ENCODE measurements at regions not wholly inside any gene's neighbourhood (a gene's known extent, or its start where the extent isn't known, plus 50 kb on each side); places are given as distances from the start of the nearest gene placed in this dataset.

- no peak for DNase-seq (ENCODE audit: low spot score)
These were observed 88.8 kb downstream of the BOD1 start for GRCh38 chr5:173527671-173528070.

- DNase-seq (ENCODE audit: low spot score), result no peak
These were observed 92.3 kb downstream of the BOD1 start for GRCh38 chr5:173524136-173524535.

- DNase-seq (ENCODE audit: low spot score), result no peak
These were observed 93.1 kb downstream of the BOD1 start for GRCh38 chr5:173523388-173523787.

- no peak for DNase-seq (ENCODE audit: low spot score)
These were observed 93.9 kb downstream of the BOD1 start for GRCh38 chr5:173522518-173522917.

- DNase-seq (ENCODE audit: low spot score), result no peak
These were observed 97.6 kb downstream of the BOD1 start for GRCh38 chr5:173518856-173519255.

GRCh38 chr5:173517648-173518047, 98.8 kb downstream of the BOD1 start:
- DNase-seq (ENCODE audit: low spot score), result no peak

GRCh38 chr5:173515526-173515925, 100.9 kb downstream of the BOD1 start:
- no peak for DNase-seq (ENCODE audit: low spot score)

GRCh38 chr5:173514661-173515060, 101.8 kb downstream of the BOD1 start:
- no peak for DNase-seq (ENCODE audit: low spot score)

GRCh38 chr5:173513521-173513991, 102.9 kb downstream of the BOD1 start:
- no peak for DNase-seq (ENCODE audit: low spot score)

GRCh38 chr5:173512637-173513435, 103.6 kb downstream of the BOD1 start:
- DNase-seq (ENCODE audit: low spot score), result no peak

- DNase-seq (ENCODE audit: low spot score), result no peak
These were observed 107.4 kb downstream of the BOD1 start for GRCh38 chr5:173509060-173509459.

- DNase-seq (ENCODE audit: low spot score), result no peak
These were observed 109.3 kb downstream of the BOD1 start for GRCh38 chr5:173507171-173507570.

- no peak for DNase-seq (ENCODE audit: low spot score)
These were observed 110.8 kb downstream of the BOD1 start for GRCh38 chr5:173505634-173506033.

GRCh38 chr5:173501922-173502321, 114.5 kb downstream of the BOD1 start:
- DNase-seq (ENCODE audit: low spot score), result no peak

GRCh38 chr5:173501271-173501670, 115.2 kb downstream of the BOD1 start:
- DNase-seq (ENCODE audit: low spot score), result no peak

- no peak for DNase-seq (ENCODE audit: low spot score)
These were observed 116.3 kb downstream of the BOD1 start for GRCh38 chr5:173500213-173500560.

- DNase-seq (ENCODE audit: low spot score), result no peak
These were observed 116.8 kb downstream of the BOD1 start for GRCh38 chr5:173499471-173500212.

- no peak for DNase-seq (ENCODE audit: low spot score)
These were observed 117.5 kb downstream of the BOD1 start for GRCh38 chr5:173498739-173499470.

- no peak for DNase-seq (ENCODE audit: low spot score)
These were observed 118.2 kb downstream of the BOD1 start for GRCh38 chr5:173498286-173498685.

GRCh38 chr5:173497685-173498084, 118.8 kb downstream of the BOD1 start:
- no peak for DNase-seq (ENCODE audit: low spot score)

- DNase-seq (ENCODE audit: low spot score), result no peak
These were observed 119.6 kb downstream of the BOD1 start for GRCh38 chr5:173496883-173497255.

GRCh38 chr5:173496129-173496882, 120.1 kb downstream of the BOD1 start:
- no peak for DNase-seq (ENCODE audit: low spot score)

All from cerebellar cortex (tissue), 1 donor.